ENCODE measurements at regions not wholly inside any gene's neighbourhood (a gene's known extent, or its start where the extent isn't known, plus 50 kb on each side); places are given as distances from the start of the nearest gene placed in this dataset.
A peak's percentile ranks its signal among the peaks of the same experiment; 100 is the strongest.
"Not testable (repeated sequence)": the region's sequence is repeated elsewhere in the genome, so short reads cannot be mapped to it uniquely, and the experiment has no call there.

GRCh38 chr13:42401376-42401775 is 129.4 kb downstream of the AKAP11 start:
- Mint-ChIP-seq H3K4me1 (peaks cover 81% of the 10 kb centered on the region), H3K9me3 (no peaks in the 10 kb centered on the region), H3K4me3 (no peak overlapping the region), H3K36me3 (ENCODE audit: low read depth) (peaks cover 27% of the 10 kb centered on the region), H3K27ac (no peak overlapping the region), H3K27me3 (no peaks in the 10 kb centered on the region)
- CTCF ChIA-PET, result interaction anchor here (1.2 to 1.3 kb wide), 2 partner anchors 10 to 67 kb away, joined by 3 to 4 read pairs; no protein-coding TSS in a partner anchor
- POLR2A ChIA-PET, result interaction anchor here (1.7 to 5.1 kb wide), 3 partner anchors 7 to 129 kb away, joined by 5 to 46 read pairs (median 5); partner anchors contain the start of gene AKAP11
- no peak for DNase-seq

GRCh38 chr13:42405665-42406390 is 133.9 kb downstream of the AKAP11 start:
- Mint-ChIP-seq H3K36me3 (ENCODE audit: low read depth) (peaks cover 23% of the 10 kb centered on the region), H3K27ac (peak overlapping the region; percentile 86), H3K9me3 (no peaks in the 10 kb centered on the region), H3K4me3 (peak overlapping the region; percentile 66), H3K4me1 (peaks cover 61% of the 10 kb centered on the region), H3K27me3 (no peaks in the 10 kb centered on the region)
- peak; percentile 66 for DNase-seq
- CTCF ChIA-PET, result no interaction called here
- POLR2A ChIA-PET, result interaction anchor here (0.6 to 2.5 kb wide), 11 partner anchors 11 to 586 kb away, joined by 3 to 88 read pairs (median 5); partner anchors contain the start of genes AKAP11 and EPSTI1

GRCh38 chr13:42409075-42409474 is 137.1 kb downstream of the AKAP11 start:
- Mint-ChIP-seq H3K36me3 (ENCODE audit: low read depth) (peaks cover 18% of the 10 kb centered on the region), H3K27ac (no peak overlapping the region), H3K4me1 (peaks cover 64% of the 10 kb centered on the region), H3K4me3 (no peak overlapping the region), H3K9me3 (no peaks in the 10 kb centered on the region), H3K27me3 (no peaks in the 10 kb centered on the region)
- CTCF ChIA-PET, result interaction anchor here (0.9 kb wide), 1 partner anchor 69 kb away, joined by 3 read pairs; no protein-coding TSS in a partner anchor
- DNase-seq, result no peak
- POLR2A ChIA-PET, result interaction anchor here (2.2 kb wide), 1 partner anchor 13 kb away, joined by 12 read pairs; no protein-coding TSS in a partner anchor

GRCh38 chr13:42409551-42409950 is 137.6 kb downstream of the AKAP11 start:
- H3K4me1 Mint-ChIP-seq, result peaks cover 62% of the 10 kb centered on the region
- CTCF ChIA-PET, result interaction anchor here (0.9 kb wide), 1 partner anchor 69 kb away, joined by 3 read pairs; no protein-coding TSS in a partner anchor
- H3K27me3 Mint-ChIP-seq, result no peaks in the 10 kb centered on the region
- peaks cover 22% of the 10 kb centered on the region for H3K36me3 Mint-ChIP-seq (ENCODE audit: low read depth)
- no peak for DNase-seq
- no peak overlapping the region for H3K27ac Mint-ChIP-seq
- POLR2A ChIA-PET, result interaction anchor here (2.2 kb wide), 1 partner anchor 13 kb away, joined by 12 read pairs; no protein-coding TSS in a partner anchor
- no peak overlapping the region for H3K4me3 Mint-ChIP-seq
- H3K9me3 Mint-ChIP-seq, result no peaks in the 10 kb centered on the region

GRCh38 chr13:42412812-42413483 is 141.0 kb downstream of the AKAP11 start:
- H3K9me3 Mint-ChIP-seq, result no peaks in the 10 kb centered on the region
- H3K36me3 Mint-ChIP-seq (ENCODE audit: low read depth), result peaks cover 28% of the 10 kb centered on the region
- ChIA-PET CTCF (interaction anchor here (1.4 kb wide), 1 partner anchor 79 kb away, joined by 4 read pairs; no protein-coding TSS in a partner anchor), POLR2A (interaction anchor here (1.2 to 1.6 kb wide), 2 partner anchors 16 to 43 kb away, joined by 3 to 4 read pairs; no protein-coding TSS in a partner anchor)
- DNase-seq, result no peak
- H3K4me1 Mint-ChIP-seq, result peaks cover 35% of the 10 kb centered on the region
- H3K27me3 Mint-ChIP-seq, result no peaks in the 10 kb centered on the region
- no peak overlapping the region for H3K27ac Mint-ChIP-seq
- no peak overlapping the region for H3K4me3 Mint-ChIP-seq

- Mint-ChIP-seq H3K27me3 (no peaks in the 10 kb centered on the region), H3K27ac (no peak overlapping the region), H3K4me3 (no peak overlapping the region), H3K36me3 (ENCODE audit: low read depth) (peaks cover 23% of the 10 kb centered on the region), H3K4me1 (peaks cover 31% of the 10 kb centered on the region), H3K9me3 (no peaks in the 10 kb centered on the region)
- DNase-seq, result no peak
- CTCF ChIA-PET, result interaction anchor here (1.4 kb wide), 1 partner anchor 79 kb away, joined by 4 read pairs; no protein-coding TSS in a partner anchor
- POLR2A ChIA-PET, result interaction anchor here (1.6 kb wide), 1 partner anchor 44 kb away, joined by 3 read pairs; no protein-coding TSS in a partner anchor
Measured at GRCh38 chr13:42413484-42413815, 141.5 kb downstream of the AKAP11 start.

- POLR2A ChIA-PET, result interaction anchor here (1.0 to 2.0 kb wide), 2 partner anchors 11 to 26 kb away, joined by 3 to 8 read pairs; no protein-coding TSS in a partner anchor
- peaks cover 35% of the 10 kb centered on the region for H3K4me1 Mint-ChIP-seq
Measured at GRCh38 chr13:42417626-42418025, 145.7 kb downstream of the AKAP11 start.

GRCh38 chr13:42418184-42418583 is 146.2 kb downstream of the AKAP11 start:
- DNase-seq, result no peak
- CTCF ChIA-PET, result interaction anchor here (1.5 kb wide), 1 partner anchor 84 kb away, joined by 4 read pairs; no protein-coding TSS in a partner anchor
- POLR2A ChIA-PET, result interaction anchor here (0.9 to 2.0 kb wide), 2 partner anchors 11 to 40 kb away, joined by 3 to 8 read pairs; no protein-coding TSS in a partner anchor
- Mint-ChIP-seq H3K27me3 (no peaks in the 10 kb centered on the region), H3K27ac (no peak overlapping the region), H3K4me1 (peaks cover 29% of the 10 kb centered on the region), H3K36me3 (ENCODE audit: low read depth) (peaks cover 36% of the 10 kb centered on the region), H3K9me3 (peaks cover 6% of the 10 kb centered on the region), H3K4me3 (no peak overlapping the region)

More at GRCh38 chr13:42417626-42418025, 145.7 kb downstream of the AKAP11 start:
- Mint-ChIP-seq H3K4me3 (no peak overlapping the region), H3K27ac (no peak overlapping the region), H3K36me3 (ENCODE audit: low read depth) (peaks cover 31% of the 10 kb centered on the region), H3K9me3 (peaks cover under 1% of the 10 kb centered on the region), H3K27me3 (no peaks in the 10 kb centered on the region)
- no peak for DNase-seq
- CTCF ChIA-PET, result interaction anchor here (1.5 kb wide), 1 partner anchor 83 kb away, joined by 4 read pairs; no protein-coding TSS in a partner anchor

GRCh38 chr13:42420304-42420703 is 148.4 kb downstream of the AKAP11 start:
- H3K36me3 Mint-ChIP-seq (ENCODE audit: low read depth), result peaks cover 38% of the 10 kb centered on the region
- CTCF ChIA-PET, result no interaction called here
- H3K27ac Mint-ChIP-seq, result no peak overlapping the region
- POLR2A ChIA-PET, result interaction anchor here (1.1 kb wide), 1 partner anchor 27 kb away, joined by 4 read pairs; no protein-coding TSS in a partner anchor
- H3K27me3 Mint-ChIP-seq, result no peaks in the 10 kb centered on the region
- H3K4me3 Mint-ChIP-seq, result no peak overlapping the region
- no peak for DNase-seq
- peaks cover 21% of the 10 kb centered on the region for H3K4me1 Mint-ChIP-seq
- H3K9me3 Mint-ChIP-seq, result peaks cover 14% of the 10 kb centered on the region

GRCh38 chr13:42422681-42423080 is 150.7 kb downstream of the AKAP11 start:
- CTCF ChIA-PET, result no interaction called here
- no peak for DNase-seq
- no peaks in the 10 kb centered on the region for H3K27me3 Mint-ChIP-seq
- peaks cover 14% of the 10 kb centered on the region for H3K9me3 Mint-ChIP-seq
- no peak overlapping the region for H3K27ac Mint-ChIP-seq
- peaks cover 31% of the 10 kb centered on the region for H3K36me3 Mint-ChIP-seq (ENCODE audit: low read depth)
- no peak overlapping the region for H3K4me3 Mint-ChIP-seq
- POLR2A ChIA-PET, result no interaction called here
- H3K4me1 Mint-ChIP-seq, result peaks cover 21% of the 10 kb centered on the region

- H3K27me3 Mint-ChIP-seq, result no peaks in the 10 kb centered on the region
- no peak for DNase-seq
- CTCF ChIA-PET, result no interaction called here
- H3K27ac Mint-ChIP-seq, result no peak overlapping the region
- H3K4me3 Mint-ChIP-seq, result no peak overlapping the region
- H3K9me3 Mint-ChIP-seq, result peaks cover 14% of the 10 kb centered on the region
- POLR2A ChIA-PET, result no interaction called here
- H3K4me1 Mint-ChIP-seq, result peaks cover 18% of the 10 kb centered on the region
- H3K36me3 Mint-ChIP-seq (ENCODE audit: low read depth), result peaks cover 28% of the 10 kb centered on the region
Measured at GRCh38 chr13:42424182-42424581, 149.8 kb upstream of the TNFSF11 start.

GRCh38 chr13:42445354-42445753 is 128.6 kb upstream of the TNFSF11 start:
- Mint-ChIP-seq H3K4me3 (no peak overlapping the region), H3K36me3 (ENCODE audit: low read depth) (peaks cover 77% of the 10 kb centered on the region), H3K27ac (no peak overlapping the region), H3K4me1 (peaks cover 13% of the 10 kb centered on the region), H3K9me3 (peaks cover 64% of the 10 kb centered on the region), H3K27me3 (no peaks in the 10 kb centered on the region)
- CTCF ChIA-PET, result no interaction called here
- POLR2A ChIA-PET, result no interaction called here
- no peak for DNase-seq

- CTCF ChIA-PET, H3K4me3 Mint-ChIP-seq, H3K27ac Mint-ChIP-seq, DNase-seq, H3K27me3 Mint-ChIP-seq: not testable (repeated sequence)
- POLR2A ChIA-PET, result interaction anchor here (0.7 kb wide), 1 partner anchor 100 kb away, joined by 3 read pairs; no protein-coding TSS in a partner anchor
- peaks cover 63% of the 10 kb centered on the region for H3K9me3 Mint-ChIP-seq
- peaks cover 76% of the 10 kb centered on the region for H3K36me3 Mint-ChIP-seq (ENCODE audit: low read depth)
- H3K4me1 Mint-ChIP-seq, result peaks cover 10% of the 10 kb centered on the region
Measured at GRCh38 chr13:42446597-42446996, 127.4 kb upstream of the TNFSF11 start.

All from activated CD4-positive, alpha-beta memory T cell treated with anti-CD3 and anti-CD28 coated beads, Interleukin-2, amount 10 ng/mL, durations not matched to agents 7 days and 5 days (primary cell).